Activated naive CD8-positive, alpha-beta T cell (primary cell): ENCODE measurements at regions not wholly inside any gene's neighbourhood (a gene's known extent, or its start where the extent isn't known, plus 50 kb on each side); places are given as distances from the start of the nearest gene placed in this dataset.

Source experiments
- H3K27ac Mint-ChIP-seq: one replicate; pipeline ENCODE4 v1.8.0; 2021; ENCODE audit warnings: mixed read lengths
- H3K27me3 Mint-ChIP-seq: one replicate; pipeline ENCODE4 v1.8.0; 2021; ENCODE audit warnings: mixed read lengths
- H3K36me3 Mint-ChIP-seq: one replicate; pipeline ENCODE4 v1.8.0; 2021; ENCODE audit warnings: mixed read lengths
- H3K4me1 Mint-ChIP-seq: one replicate; pipeline ENCODE4 v1.8.0; 2021; ENCODE audit warnings: low read depth, mixed read lengths
- H3K4me3 Mint-ChIP-seq: one replicate; pipeline ENCODE4 v1.8.0; 2021; ENCODE audit warnings: mild to moderate bottlenecking, mixed read lengths
- H3K9me3 Mint-ChIP-seq: one replicate; pipeline ENCODE4 v1.8.0; 2021; ENCODE audit warnings: low read depth, mixed read lengths

GRCh38 chr18:44126598-44126997 lies 554.1 kb upstream of the SETBP1 start:
- Mint-ChIP-seq H3K4me3 (no peak overlapping the region), H3K27me3 (no peaks in the 10 kb centered on the region), H3K4me1 (no peaks in the 10 kb centered on the region), H3K27ac (no peak overlapping the region), H3K9me3 (no peaks in the 10 kb centered on the region), H3K36me3 (no peaks in the 10 kb centered on the region)

- Mint-ChIP-seq H3K27ac (no peak overlapping the region), H3K4me3 (no peak overlapping the region), H3K27me3 (no peaks in the 10 kb centered on the region), H3K4me1 (no peaks in the 10 kb centered on the region), H3K9me3 (no peaks in the 10 kb centered on the region), H3K36me3 (no peaks in the 10 kb centered on the region)
Measured at GRCh38 chr18:44128365-44128764, 552.3 kb upstream of the SETBP1 start.

GRCh38 chr18:44130376-44130942 lies 550.2 kb upstream of the SETBP1 start:
- no peaks in the 10 kb centered on the region for H3K4me1 Mint-ChIP-seq
- H3K9me3 Mint-ChIP-seq = no peaks in the 10 kb centered on the region
- no peak overlapping the region for H3K27ac Mint-ChIP-seq
- no peaks in the 10 kb centered on the region for H3K36me3 Mint-ChIP-seq
- H3K4me3 Mint-ChIP-seq = no peak overlapping the region
- H3K27me3 Mint-ChIP-seq = no peaks in the 10 kb centered on the region

GRCh38 chr18:44133483-44133882 lies 547.2 kb upstream of the SETBP1 start:
- no peaks in the 10 kb centered on the region for H3K36me3 Mint-ChIP-seq
- H3K9me3 Mint-ChIP-seq = peaks cover 8% of the 10 kb centered on the region
- H3K27ac Mint-ChIP-seq = no peak overlapping the region
- H3K4me3 Mint-ChIP-seq = no peak overlapping the region
- no peaks in the 10 kb centered on the region for H3K4me1 Mint-ChIP-seq
- no peaks in the 10 kb centered on the region for H3K27me3 Mint-ChIP-seq

GRCh38 chr18:44134447-44134846 lies 546.2 kb upstream of the SETBP1 start:
- no peaks in the 10 kb centered on the region for H3K27me3 Mint-ChIP-seq
- H3K4me1 Mint-ChIP-seq = no peaks in the 10 kb centered on the region
- no peaks in the 10 kb centered on the region for H3K36me3 Mint-ChIP-seq
- no peak overlapping the region for H3K4me3 Mint-ChIP-seq
- no peak overlapping the region for H3K27ac Mint-ChIP-seq
- H3K9me3 Mint-ChIP-seq = peaks cover 8% of the 10 kb centered on the region

GRCh38 chr18:44135741-44136140 lies 544.9 kb upstream of the SETBP1 start:
- peaks cover 8% of the 10 kb centered on the region for H3K9me3 Mint-ChIP-seq
- H3K27ac Mint-ChIP-seq = no peak overlapping the region
- H3K4me1 Mint-ChIP-seq = no peaks in the 10 kb centered on the region
- no peaks in the 10 kb centered on the region for H3K36me3 Mint-ChIP-seq
- H3K4me3 Mint-ChIP-seq = no peak overlapping the region
- no peaks in the 10 kb centered on the region for H3K27me3 Mint-ChIP-seq

GRCh38 chr18:44136326-44136725 lies 544.4 kb upstream of the SETBP1 start:
- Mint-ChIP-seq H3K27me3 (no peaks in the 10 kb centered on the region), H3K36me3 (no peaks in the 10 kb centered on the region), H3K4me1 (no peaks in the 10 kb centered on the region), H3K4me3 (no peak overlapping the region), H3K9me3 (peaks cover 8% of the 10 kb centered on the region), H3K27ac (no peak overlapping the region)

- Mint-ChIP-seq H3K27ac (no peak overlapping the region), H3K36me3 (no peaks in the 10 kb centered on the region), H3K27me3 (no peaks in the 10 kb centered on the region), H3K9me3 (no peaks in the 10 kb centered on the region), H3K4me3 (no peak overlapping the region), H3K4me1 (no peaks in the 10 kb centered on the region)
Measured at GRCh38 chr18:44143072-44143471, 537.6 kb upstream of the SETBP1 start.

GRCh38 chr18:44149706-44150105 lies 531.0 kb upstream of the SETBP1 start:
- Mint-ChIP-seq H3K27me3 (no peaks in the 10 kb centered on the region), H3K4me3 (no peak overlapping the region), H3K27ac (no peak overlapping the region), H3K36me3 (no peaks in the 10 kb centered on the region), H3K9me3 (no peaks in the 10 kb centered on the region), H3K4me1 (no peaks in the 10 kb centered on the region)

- no peak overlapping the region for H3K27ac Mint-ChIP-seq
- no peaks in the 10 kb centered on the region for H3K4me1 Mint-ChIP-seq
- H3K9me3 Mint-ChIP-seq = peaks cover 4% of the 10 kb centered on the region
- H3K36me3 Mint-ChIP-seq = no peaks in the 10 kb centered on the region
- no peak overlapping the region for H3K4me3 Mint-ChIP-seq
- no peaks in the 10 kb centered on the region for H3K27me3 Mint-ChIP-seq
Measured at GRCh38 chr18:44153981-44154380, 526.7 kb upstream of the SETBP1 start.

GRCh38 chr18:44156126-44156525 lies 524.6 kb upstream of the SETBP1 start:
- no peaks in the 10 kb centered on the region for H3K4me1 Mint-ChIP-seq
- H3K36me3 Mint-ChIP-seq = no peaks in the 10 kb centered on the region
- H3K27ac Mint-ChIP-seq = no peak overlapping the region
- H3K27me3 Mint-ChIP-seq = no peaks in the 10 kb centered on the region
- no peak overlapping the region for H3K4me3 Mint-ChIP-seq
- peaks cover 4% of the 10 kb centered on the region for H3K9me3 Mint-ChIP-seq

GRCh38 chr18:44156776-44157335 lies 523.8 kb upstream of the SETBP1 start:
- Mint-ChIP-seq H3K9me3 (peaks cover 4% of the 10 kb centered on the region), H3K4me3 (no peak overlapping the region), H3K36me3 (no peaks in the 10 kb centered on the region), H3K27ac (no peak overlapping the region), H3K27me3 (no peaks in the 10 kb centered on the region), H3K4me1 (no peaks in the 10 kb centered on the region)

- H3K4me3 Mint-ChIP-seq = no peak overlapping the region
- no peaks in the 10 kb centered on the region for H3K36me3 Mint-ChIP-seq
- H3K9me3 Mint-ChIP-seq = no peaks in the 10 kb centered on the region
- no peak overlapping the region for H3K27ac Mint-ChIP-seq
- no peaks in the 10 kb centered on the region for H3K4me1 Mint-ChIP-seq
- H3K27me3 Mint-ChIP-seq = no peaks in the 10 kb centered on the region
Measured at GRCh38 chr18:44170208-44170880, 510.3 kb upstream of the SETBP1 start.

- no peak overlapping the region for H3K4me3 Mint-ChIP-seq
- H3K27ac Mint-ChIP-seq = no peak overlapping the region
- no peaks in the 10 kb centered on the region for H3K36me3 Mint-ChIP-seq
- H3K9me3 Mint-ChIP-seq = no peaks in the 10 kb centered on the region
- H3K4me1 Mint-ChIP-seq = no peaks in the 10 kb centered on the region
- H3K27me3 Mint-ChIP-seq = no peaks in the 10 kb centered on the region
Measured at GRCh38 chr18:44171301-44171700, 509.4 kb upstream of the SETBP1 start.

- Mint-ChIP-seq H3K36me3 (no peaks in the 10 kb centered on the region), H3K27me3 (no peaks in the 10 kb centered on the region), H3K27ac (no peak overlapping the region)
Measured at GRCh38 chr18:44175891-44176290, 504.8 kb upstream of the SETBP1 start.

GRCh38 chr18:44178476-44178875 lies 502.2 kb upstream of the SETBP1 start:
- H3K27me3 Mint-ChIP-seq = no peaks in the 10 kb centered on the region
- H3K4me3 Mint-ChIP-seq = no peak overlapping the region
- H3K4me1 Mint-ChIP-seq = no peaks in the 10 kb centered on the region
- no peaks in the 10 kb centered on the region for H3K9me3 Mint-ChIP-seq
- H3K36me3 Mint-ChIP-seq = no peaks in the 10 kb centered on the region
- H3K27ac Mint-ChIP-seq = no peak overlapping the region

More at GRCh38 chr18:44175891-44176290, 504.8 kb upstream of the SETBP1 start:
- H3K4me3 Mint-ChIP-seq = no peak overlapping the region
- H3K9me3 Mint-ChIP-seq = no peaks in the 10 kb centered on the region
- H3K4me1 Mint-ChIP-seq = no peaks in the 10 kb centered on the region
